Retinal pigment epithelial cell (primary cell): ENCODE measurements at regions not wholly inside any gene's neighbourhood (a gene's known extent, or its start where the extent isn't known, plus 50 kb on each side); places are given as distances from the start of the nearest gene placed in this dataset.

Experiments
- DNase-seq: peaks from one replicate; pipeline ENCODE4 v3.0.0-alpha.2; 2010; ENCODE audit warnings: low read depth
- H3K4me3 ChIP-seq: 2 replicates; pipeline ENCODE4 v1.5.1; 2011; ENCODE audit warnings: mild to moderate bottlenecking, low read length, control low read depth, moderate library complexity
- CTCF ChIP-seq: conservative IDR thresholded peaks from 2 replicates; pipeline ENCODE4 v1.5.1; 2011; ENCODE audit warnings: low read depth, low read length, control low read depth, inconsistent platforms

GRCh38 chr22:22423681-22424080 is 84.9 kb downstream of the ZNF280B start:
- DNase-seq, result no peak
- no peak overlapping the region for H3K4me3 ChIP-seq
- no peak for TF ChIP-seq CTCF

GRCh38 chr22:22424210-22424800 is 84.2 kb downstream of the ZNF280B start:
- H3K4me3 ChIP-seq, result no peak overlapping the region
- no peak for TF ChIP-seq CTCF
- DNase-seq, result no peak

- DNase-seq, result no peak
- no peak for TF ChIP-seq CTCF
- no peak overlapping the region for H3K4me3 ChIP-seq
Observed at GRCh38 chr22:22424956-22425355, 83.6 kb downstream of the ZNF280B start.

GRCh38 chr22:22425356-22425755 is 83.2 kb downstream of the ZNF280B start:
- no peak for DNase-seq
- TF ChIP-seq CTCF, result no peak

GRCh38 chr22:22425783-22426624 is 82.5 kb downstream of the ZNF280B start:
- H3K4me3 ChIP-seq, result no peak overlapping the region
- TF ChIP-seq CTCF, result no peak
- DNase-seq, result no peak

More at GRCh38 chr22:22425356-22425755, 83.2 kb downstream of the ZNF280B start:
- H3K4me3 ChIP-seq, result no peak overlapping the region

- H3K4me3 ChIP-seq, result no peak overlapping the region
- DNase-seq, result no peak
- no peak for TF ChIP-seq CTCF
Observed at GRCh38 chr22:22427542-22428065, 80.9 kb downstream of the ZNF280B start.
